ENCODE measurements at regions not wholly inside any gene's neighbourhood (a gene's known extent, or its start where the extent isn't known, plus 50 kb on each side); places are given as distances from the start of the nearest gene placed in this dataset.

DNA sequence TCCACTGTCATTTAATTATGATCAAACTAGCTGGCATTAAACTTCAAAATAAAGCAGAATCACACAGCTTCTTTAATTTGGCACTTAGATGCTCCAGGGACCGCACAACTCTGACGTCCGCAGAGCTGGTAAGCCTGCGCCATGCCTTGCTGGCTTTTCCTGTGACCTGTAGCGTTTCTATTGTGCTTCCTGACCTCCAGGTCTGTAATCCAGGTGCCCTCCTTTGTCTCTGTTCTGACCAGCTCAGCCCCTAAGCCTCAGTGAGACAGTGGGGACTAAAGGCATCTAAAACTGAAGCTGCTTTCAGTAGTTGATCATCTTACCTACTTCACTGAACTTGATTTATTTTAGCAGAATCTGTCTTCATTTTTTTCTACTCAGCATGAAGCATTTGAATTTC is 249.7 kb upstream of the RGPD4 start:
- no peak for TF ChIP-seq CTCF (IDR thresholded peaks at IDR 0.05)
- no peak overlapping the region for H3K4me3 Mint-ChIP-seq
- H3K36me3 Mint-ChIP-seq (ENCODE audit: low read depth) = no peaks in the 10 kb centered on the region
- H3K9me3 Mint-ChIP-seq = peaks cover 10% of the 10 kb centered on the region
- peaks cover 10% of the 10 kb centered on the region for H3K4me1 Mint-ChIP-seq
- H3K27ac Mint-ChIP-seq = peak overlapping the region; percentile 29
- peaks cover 2% of the 10 kb centered on the region for H3K27me3 Mint-ChIP-seq (ENCODE audit: low read depth, poor library complexity)
- DNase-seq = no peak

- no peak overlapping the region for H3K27ac Mint-ChIP-seq
- TF ChIP-seq CTCF (IDR thresholded peaks at IDR 0.05) = no peak
- H3K4me1 Mint-ChIP-seq = no peaks in the 10 kb centered on the region
- H3K36me3 Mint-ChIP-seq (ENCODE audit: low read depth) = no peaks in the 10 kb centered on the region
- H3K27me3 Mint-ChIP-seq (ENCODE audit: low read depth, poor library complexity) = no peaks in the 10 kb centered on the region
- H3K4me3 Mint-ChIP-seq = no peak overlapping the region
- H3K9me3 Mint-ChIP-seq = no peaks in the 10 kb centered on the region
- DNase-seq = no peak
These were observed 244.2 kb upstream of the RGPD4 start for GRCh38 chr2:107582487-107582886.

GRCh38 chr2:107584577-107584976 is 242.1 kb upstream of the RGPD4 start:
- H3K27me3 Mint-ChIP-seq (ENCODE audit: low read depth, poor library complexity) = no peaks in the 10 kb centered on the region
- TF ChIP-seq CTCF (IDR thresholded peaks at IDR 0.05) = no peak
- no peaks in the 10 kb centered on the region for H3K4me1 Mint-ChIP-seq
- H3K27ac Mint-ChIP-seq = no peak overlapping the region
- no peaks in the 10 kb centered on the region for H3K9me3 Mint-ChIP-seq
- no peak for DNase-seq
- H3K4me3 Mint-ChIP-seq = no peak overlapping the region
- H3K36me3 Mint-ChIP-seq (ENCODE audit: low read depth) = no peaks in the 10 kb centered on the region

DNA sequence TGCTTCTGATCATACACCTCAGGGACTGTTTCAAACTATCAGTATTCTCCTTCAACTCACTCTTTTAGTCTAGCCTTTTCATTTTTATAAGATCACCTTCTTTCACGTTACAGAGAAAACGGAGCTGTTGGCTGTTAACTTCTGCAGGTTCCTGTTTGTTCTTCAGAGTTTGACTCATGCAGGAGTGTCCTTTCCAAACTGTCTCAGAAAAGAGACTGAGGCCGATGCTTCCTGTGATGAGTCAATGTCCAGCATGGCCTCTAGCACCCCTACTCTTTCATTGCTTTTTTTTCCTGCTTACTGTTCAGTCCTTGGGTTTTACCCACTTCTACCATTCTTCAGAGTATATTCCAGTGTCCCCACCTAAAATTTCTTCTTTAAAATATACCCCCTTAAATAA is 240.8 kb upstream of the RGPD4 start:
- Mint-ChIP-seq H3K36me3 (ENCODE audit: low read depth) (no peaks in the 10 kb centered on the region), H3K4me3 (no peak overlapping the region), H3K9me3 (no peaks in the 10 kb centered on the region), H3K27ac (no peak overlapping the region), H3K27me3 (ENCODE audit: low read depth, poor library complexity) (no peaks in the 10 kb centered on the region), H3K4me1 (peaks cover 6% of the 10 kb centered on the region)
- TF ChIP-seq CTCF (IDR thresholded peaks at IDR 0.05) = no peak
- no peak for DNase-seq

- Mint-ChIP-seq H3K9me3 (no peaks in the 10 kb centered on the region), H3K27me3 (ENCODE audit: low read depth, poor library complexity) (no peaks in the 10 kb centered on the region), H3K4me3 (no peak overlapping the region), H3K36me3 (ENCODE audit: low read depth) (no peaks in the 10 kb centered on the region), H3K4me1 (peaks cover 23% of the 10 kb centered on the region), H3K27ac (no peak overlapping the region)
- no peak for DNase-seq
- no peak for TF ChIP-seq CTCF (IDR thresholded peaks at IDR 0.05)
These were observed 238.5 kb upstream of the RGPD4 start for GRCh38 chr2:107588181-107588580.

DNA sequence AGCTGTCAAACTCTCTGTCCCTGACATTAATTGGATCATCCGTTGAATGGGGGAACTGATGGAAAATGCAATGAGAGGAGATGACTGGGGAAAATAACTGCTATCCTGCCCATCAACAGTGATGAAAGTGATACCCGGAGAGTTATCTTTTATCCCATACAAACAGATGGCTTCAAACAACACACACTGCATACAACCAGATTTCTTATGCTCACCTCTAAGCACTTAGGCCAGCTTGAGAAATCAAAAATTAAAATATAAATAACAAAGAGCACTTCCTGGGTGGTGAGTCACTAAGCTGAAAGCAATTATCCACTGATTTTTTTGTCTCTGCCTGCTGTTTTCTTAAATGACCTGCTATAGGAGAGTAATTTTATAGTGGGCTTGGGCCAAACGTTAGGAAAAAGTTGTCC is 237.6 kb upstream of the RGPD4 start:
- Mint-ChIP-seq H3K4me1 (peaks cover 24% of the 10 kb centered on the region), H3K36me3 (ENCODE audit: low read depth) (no peaks in the 10 kb centered on the region), H3K9me3 (no peaks in the 10 kb centered on the region), H3K4me3 (no peak overlapping the region), H3K27ac (no peak overlapping the region), H3K27me3 (ENCODE audit: low read depth, poor library complexity) (no peaks in the 10 kb centered on the region)
- TF ChIP-seq CTCF (IDR thresholded peaks at IDR 0.05) = no peak
- DNase-seq = no peak

All from nephron progenitor cell (in vitro differentiated cells).